ENCODE measurements at regions not wholly inside any gene's neighbourhood (a gene's known extent, or its start where the extent isn't known, plus 50 kb on each side); places are given as distances from the start of the nearest gene placed in this dataset.

DNA sequence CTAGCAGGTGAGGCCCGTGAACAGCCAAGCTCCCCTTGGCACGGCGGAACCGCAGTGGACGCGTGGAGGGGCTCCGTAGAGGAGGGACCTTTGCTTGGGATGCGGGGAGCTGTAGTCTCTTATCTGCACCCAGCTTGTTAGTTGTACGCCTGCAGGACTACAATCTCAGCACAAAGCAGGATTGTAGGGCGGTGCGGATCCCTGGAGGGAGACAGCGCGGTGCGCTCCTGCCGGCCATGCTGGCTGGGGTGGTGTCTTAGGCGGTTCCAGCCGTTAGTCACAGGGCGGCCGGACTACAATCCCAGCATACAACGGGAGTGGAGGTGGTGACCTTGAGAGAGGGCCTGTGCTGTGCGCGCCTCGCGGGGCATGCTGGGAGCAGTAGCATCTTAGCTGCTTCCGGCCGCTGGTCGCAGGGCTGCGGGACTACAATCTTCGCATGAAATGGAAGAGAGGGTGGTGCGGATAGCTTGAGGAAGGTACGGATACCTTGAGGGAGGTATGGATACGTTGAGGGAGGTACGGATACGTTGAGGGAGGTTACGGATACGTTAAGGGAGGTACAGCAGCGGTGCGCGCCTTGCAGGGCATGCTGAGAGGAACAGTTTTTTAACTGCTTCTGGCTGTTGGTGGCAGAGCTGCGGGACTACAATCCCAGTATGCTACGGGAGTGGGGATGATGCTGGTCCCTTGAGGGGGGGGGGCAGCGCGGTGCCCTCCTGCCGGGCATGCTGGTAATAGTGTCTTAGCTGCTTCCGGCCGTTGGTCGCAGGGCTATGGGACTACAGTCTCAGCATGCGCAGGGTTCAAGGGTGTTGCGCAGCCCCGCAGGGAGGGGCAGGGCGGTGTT is 1419.1 kb downstream of the UQCRFS1 start (continued):
- 0 out of 2 replicates have a peak, but pooled peaks have one; percentile 56 for TF ChIP-seq NBN (IDR thresholded peaks at IDR 0.05)
- TF ChIP-seq POLR2AphosphoS5 (IDR thresholded peaks at IDR 0.05; ENCODE audit: low read length) = peak; percentile 87
- no peak for TF ChIP-seq SRF (IDR thresholded peaks at IDR 0.05; ENCODE audit: low read depth in 2 of 2, low read length in 2 of 2)
- TF ChIP-seq ZNF274 (IDR thresholded peaks at IDR 0.05; ENCODE audit: insufficient read depth, insufficient read length) = no peak
- TF ChIP-seq, protein P1, sequence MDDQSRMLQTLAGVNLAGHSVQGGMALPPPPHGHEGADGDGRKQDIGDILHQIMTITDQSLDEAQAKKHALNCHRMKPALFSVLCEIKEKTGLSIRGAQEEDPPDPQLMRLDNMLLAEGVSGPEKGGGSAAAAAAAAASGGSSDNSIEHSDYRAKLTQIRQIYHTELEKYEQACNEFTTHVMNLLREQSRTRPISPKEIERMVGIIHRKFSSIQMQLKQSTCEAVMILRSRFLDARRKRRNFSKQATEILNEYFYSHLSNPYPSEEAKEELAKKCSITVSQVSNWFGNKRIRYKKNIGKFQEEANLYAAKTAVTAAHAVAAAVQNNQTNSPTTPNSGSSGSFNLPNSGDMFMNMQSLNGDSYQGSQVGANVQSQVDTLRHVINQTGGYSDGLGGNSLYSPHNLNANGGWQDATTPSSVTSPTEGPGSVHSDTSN (IDR thresholded peaks at IDR 0.05; ENCODE audit: insufficient replicate concordance, low read depth, low read length) = no peak
- TF ChIP-seq HDAC6 (IDR thresholded peaks at IDR 0.05; ENCODE audit: unreplicated experiment) = no peak
- TF ChIP-seq BACH1 (IDR thresholded peaks at IDR 0.05; ENCODE audit: borderline replicate concordance) = no peak
- TF ChIP-seq SMC3 (IDR thresholded peaks at IDR 0.05; ENCODE audit: borderline replicate concordance, low read length) = no peak
- TF ChIP-seq, protein P2, sequence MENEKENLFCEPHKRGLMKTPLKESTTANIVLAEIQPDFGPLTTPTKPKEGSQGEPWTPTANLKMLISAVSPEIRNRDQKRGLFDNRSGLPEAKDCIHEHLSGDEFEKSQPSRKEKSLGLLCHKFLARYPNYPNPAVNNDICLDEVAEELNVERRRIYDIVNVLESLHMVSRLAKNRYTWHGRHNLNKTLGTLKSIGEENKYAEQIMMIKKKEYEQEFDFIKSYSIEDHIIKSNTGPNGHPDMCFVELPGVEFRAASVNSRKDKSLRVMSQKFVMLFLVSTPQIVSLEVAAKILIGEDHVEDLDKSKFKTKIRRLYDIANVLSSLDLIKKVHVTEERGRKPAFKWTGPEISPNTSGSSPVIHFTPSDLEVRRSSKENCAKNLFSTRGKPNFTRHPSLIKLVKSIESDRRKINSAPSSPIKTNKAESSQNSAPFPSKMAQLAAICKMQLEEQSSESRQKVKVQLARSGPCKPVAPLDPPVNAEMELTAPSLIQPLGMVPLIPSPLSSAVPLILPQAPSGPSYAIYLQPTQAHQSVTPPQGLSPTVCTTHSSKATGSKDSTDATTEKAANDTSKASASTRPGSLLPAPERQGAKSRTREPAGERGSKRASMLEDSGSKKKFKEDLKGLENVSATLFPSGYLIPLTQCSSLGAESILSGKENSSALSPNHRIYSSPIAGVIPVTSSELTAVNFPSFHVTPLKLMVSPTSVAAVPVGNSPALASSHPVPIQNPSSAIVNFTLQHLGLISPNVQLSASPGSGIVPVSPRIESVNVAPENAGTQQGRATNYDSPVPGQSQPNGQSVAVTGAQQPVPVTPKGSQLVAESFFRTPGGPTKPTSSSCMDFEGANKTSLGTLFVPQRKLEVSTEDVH (IDR thresholded peaks at IDR 0.05; ENCODE audit: low read depth, partially characterized antibody) = no peak
- TF ChIP-seq POLR2AphosphoS2 (IDR thresholded peaks at IDR 0.05; ENCODE audit: low read depth, low read length) = no peak
- TF ChIP-seq PML (IDR thresholded peaks at IDR 0.05; ENCODE audit: low read length) = peak; percentile 67; the same call in 1 of the 2 replicates
- TF ChIP-seq CEBPB (IDR thresholded peaks at IDR 0.05; ENCODE audit: borderline replicate concordance in 1 of 2, low read depth in 2 of 2, low read length in 2 of 2) = no peak
- TF ChIP-seq CREB1 (IDR thresholded peaks at IDR 0.05; ENCODE audit: low read depth) = peak; percentile 62; the same call in 1 of the 2 replicates
- no peak for TF ChIP-seq MEF2B (IDR thresholded peaks at IDR 0.05; ENCODE audit: partially characterized antibody, poor library complexity, severe bottlenecking)
- no peak for TF ChIP-seq FOS (IDR thresholded peaks at IDR 0.05; ENCODE audit: borderline replicate concordance, extremely low read depth, insufficient read length)
- no peak; the same call in 1 of the 2 replicates for TF ChIP-seq EED (IDR thresholded peaks at IDR 0.05; ENCODE audit: low read depth)
- no peak for TF ChIP-seq KAT2A (conservative IDR thresholded peaks at IDR 0.05; ENCODE audit: control insufficient read depth, low read depth, low read length)
- TF ChIP-seq NR2C2 (IDR thresholded peaks at IDR 0.05; ENCODE audit: borderline replicate concordance, control insufficient read depth, insufficient read length, low read depth) = peak; percentile 24
- TF ChIP-seq WRNIP1 (IDR thresholded peaks at IDR 0.05; ENCODE audit: borderline replicate concordance, low read depth, low read length) = no peak
- no peak for TF ChIP-seq JUND (IDR thresholded peaks at IDR 0.05; ENCODE audit: low read depth, low read length)
- 0 out of 2 replicates have a peak, but pooled peaks have one; percentile 56 for TF ChIP-seq TBL1XR1 (IDR thresholded peaks at IDR 0.05; ENCODE audit: low read depth, low read length)
- no peak for TF ChIP-seq BMI1 (IDR thresholded peaks at IDR 0.05; ENCODE audit: borderline replicate concordance)
- peak; percentile 75 for TF ChIP-seq HDGF (IDR thresholded peaks at IDR 0.05)
- TF ChIP-seq, protein P3, sequence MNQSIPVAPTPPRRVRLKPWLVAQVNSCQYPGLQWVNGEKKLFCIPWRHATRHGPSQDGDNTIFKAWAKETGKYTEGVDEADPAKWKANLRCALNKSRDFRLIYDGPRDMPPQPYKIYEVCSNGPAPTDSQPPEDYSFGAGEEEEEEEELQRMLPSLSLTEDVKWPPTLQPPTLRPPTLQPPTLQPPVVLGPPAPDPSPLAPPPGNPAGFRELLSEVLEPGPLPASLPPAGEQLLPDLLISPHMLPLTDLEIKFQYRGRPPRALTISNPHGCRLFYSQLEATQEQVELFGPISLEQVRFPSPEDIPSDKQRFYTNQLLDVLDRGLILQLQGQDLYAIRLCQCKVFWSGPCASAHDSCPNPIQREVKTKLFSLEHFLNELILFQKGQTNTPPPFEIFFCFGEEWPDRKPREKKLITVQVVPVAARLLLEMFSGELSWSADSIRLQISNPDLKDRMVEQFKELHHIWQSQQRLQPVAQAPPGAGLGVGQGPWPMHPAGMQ (IDR thresholded peaks at IDR 0.05; ENCODE audit: borderline replicate concordance) = no peak
- TF ChIP-seq FOXM1 (IDR thresholded peaks at IDR 0.05; ENCODE audit: low read depth, low read length) = no peak
- TF ChIP-seq IRF4 (IDR thresholded peaks at IDR 0.05; ENCODE audit: low read depth, low read length) = no peak
- no peak for TF ChIP-seq CBX3 (IDR thresholded peaks at IDR 0.05; ENCODE audit: borderline replicate concordance, low read depth)
